ENCODE measurements at regions not wholly inside any gene's neighbourhood (a gene's known extent, or its start where the extent isn't known, plus 50 kb on each side); places are given as distances from the start of the nearest gene placed in this dataset.
A peak's percentile ranks its signal among the peaks of the same experiment; 100 is the strongest.
"Not testable (repeated sequence)": the region's sequence is repeated elsewhere in the genome, so short reads cannot be mapped to it uniquely, and the experiment has no call there.

DNA sequence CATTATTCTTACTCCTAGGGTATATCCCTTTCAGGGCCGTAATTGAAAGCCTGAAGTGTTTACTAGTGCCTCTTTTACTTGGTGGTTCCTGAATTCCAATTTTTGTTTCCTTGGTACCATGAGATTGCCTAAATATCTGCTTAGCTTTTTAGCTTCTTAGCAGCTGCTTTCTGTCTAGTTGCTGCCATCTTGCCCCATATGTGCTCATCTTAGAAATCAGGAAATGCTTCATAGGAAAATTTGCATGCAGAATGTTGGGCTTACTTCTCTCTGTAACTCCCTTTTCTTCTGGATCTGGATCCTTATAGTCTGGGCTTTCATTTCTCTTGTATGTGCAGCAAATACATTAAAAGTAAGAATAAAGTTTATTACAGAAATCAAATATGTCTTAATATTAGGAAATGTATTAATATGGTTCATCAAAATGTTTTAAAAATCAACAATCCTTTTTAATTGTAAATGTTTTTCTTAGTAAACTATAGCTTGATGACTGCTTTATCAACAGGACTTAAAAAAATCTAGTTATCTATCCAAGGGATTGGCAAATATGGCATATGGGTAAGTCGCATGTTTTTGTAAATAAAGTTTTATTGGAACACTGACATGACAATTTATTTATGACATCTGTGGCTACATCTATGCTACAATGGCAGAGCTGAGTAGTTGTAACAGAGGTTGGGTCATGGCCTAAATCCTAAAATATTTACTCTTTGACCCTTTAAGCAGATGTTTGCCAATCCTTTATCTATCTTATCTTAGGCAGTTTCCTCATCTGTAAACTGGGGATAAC lies 73.5 kb upstream of the CDK6 start:
- DNase-seq: no peak

GRCh38 chr7:92904244-92905131 lies 68.1 kb upstream of the CDK6 start:
- DNase-seq: peak; percentile 77

GRCh38 chr7:92898798-92899197 lies 62.4 kb upstream of the CDK6 start:
- no peak for DNase-seq

GRCh38 chr7:92894857-92895256 lies 58.5 kb upstream of the CDK6 start:
- DNase-seq: not testable (repeated sequence)

GRCh38 chr7:92889081-92889480 lies 52.7 kb upstream of the CDK6 start:
- DNase-seq: no peak
